Vagina (tissue), 2 donors: ENCODE measurements at regions not wholly inside any gene's neighbourhood (a gene's known extent, or its start where the extent isn't known, plus 50 kb on each side); places are given as distances from the start of the nearest gene placed in this dataset.

ENCODE experiments used
- DNase-seq, 2 donors: peaks; one replicate each; pipeline ENCODE4 v3.0.0-alpha.2; 2017; ENCODE audit errors: extremely low spot score in 2 of 2
- H3K27ac ChIP-seq: fragments of 200-600 bp; sonication (generic); one replicate; pipeline ENCODE4 v1.5.1; 2019
- H3K27me3 ChIP-seq: fragments of 200-600 bp; sonication (generic); one replicate; pipeline ENCODE4 v1.5.1; 2019
- H3K36me3 ChIP-seq, 2 donors: fragments of 200-600 bp; sonication (generic); one replicate each; pipeline ENCODE4 v1.5.1; 2017 to 2019
- H3K4me1 ChIP-seq: fragments of 200-600 bp; sonication (generic); one replicate; pipeline ENCODE4 v1.5.1; 2019
- H3K4me3 ChIP-seq, 2 donors: fragments of 200-600 bp; sonication (generic); 1 replicate in 1 of 2; 2 replicates in 1 of 2; pipeline ENCODE4 v1.5.1; 2016 to 2019
- H3K9me3 ChIP-seq: fragments of 200-600 bp; sonication (generic); one replicate; pipeline ENCODE4 v1.5.1; 2019
- CTCF ChIP-seq, 3 experiments: fragments of 450-650 bp in 2 of 3; fragments of 200-600 bp in 1 of 3; sonication (generic) in 1 of 3; IDR thresholded peaks; one replicate each; pipeline ENCODE4 v1.5.1; 2017 to 2019; ENCODE audit warnings: antibody characterized with exemption in 3 of 3, mild to moderate bottlenecking in 2 of 3, moderate library complexity in 2 of 3
- POLR2A ChIP-seq, 2 donors: fragments of 450-650 bp; IDR thresholded peaks; one replicate each; pipeline ENCODE4 v1.6.1; 2017; ENCODE audit warnings: antibody characterized with exemption in 2 of 2, mild to moderate bottlenecking in 2 of 2, moderate library complexity in 2 of 2
- POLR2AphosphoS5 ChIP-seq, 2 donors: sonication (generic); formaldehyde crosslinking; IDR thresholded peaks; one replicate each; pipeline ENCODE4 v1.9.0; 2017; ENCODE audit warnings: antibody characterized with exemption in 2 of 2, mild to moderate bottlenecking in 2 of 2, low read depth in 1 of 2; ENCODE audit not compliant: insufficient read depth in 1 of 2
- intact Hi-C: fragments of 100-400 bp; cut with DNase I; formaldehyde crosslinking; loops from one replicate; pipeline ENCODE4 v1.15.1; 2023

DNA sequence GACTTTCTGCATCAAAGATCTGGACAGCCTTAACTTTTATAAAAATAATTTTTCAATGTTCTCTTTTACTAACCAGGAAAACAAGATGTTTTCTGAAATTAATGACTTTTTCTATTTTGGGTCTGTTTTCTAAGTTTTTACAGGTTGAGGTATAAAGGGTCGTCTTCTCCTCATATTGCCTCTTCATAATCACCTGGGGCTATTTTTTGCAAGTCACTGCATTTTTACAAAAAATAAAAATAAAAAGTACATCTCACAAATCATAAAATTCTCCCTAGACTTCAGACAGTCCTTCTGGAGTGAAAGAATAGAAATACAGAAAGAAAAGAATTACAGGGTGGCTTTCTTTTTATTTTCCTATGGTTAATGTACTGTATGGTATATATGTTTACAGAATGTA lies 168.5 kb downstream of the PALM2AKAP2 start:
- H3K27ac ChIP-seq = no peak overlapping the region
- H3K4me1 ChIP-seq = no peaks in the 10 kb centered on the region
- DNase-seq = no peak
- H3K27me3 ChIP-seq = no peaks in the 10 kb centered on the region
- H3K36me3 ChIP-seq = no peaks in the 10 kb centered on the region
- no peak overlapping the region for H3K4me3 ChIP-seq
- no peak for TF ChIP-seq POLR2A (IDR thresholded peaks at IDR 0.05)
- TF ChIP-seq POLR2AphosphoS5 (IDR thresholded peaks at IDR 0.05; ENCODE audit: insufficient read depth in 1 of 2, low read depth in 1 of 2) = no peak
- no peak for TF ChIP-seq CTCF (IDR thresholded peaks at IDR 0.05)
- intact Hi-C loops = no loop called here
- no peaks in the 10 kb centered on the region for H3K9me3 ChIP-seq

GRCh38 chr9:109950710-109951443 lies 170.9 kb downstream of the PALM2AKAP2 start:
- Histone ChIP-seq H3K4me1 (no peaks in the 10 kb centered on the region), H3K36me3 (no peaks in the 10 kb centered on the region), H3K9me3 (no peaks in the 10 kb centered on the region), H3K27me3 (no peaks in the 10 kb centered on the region), H3K4me3 (no peak overlapping the region), H3K27ac (no peak overlapping the region)
- peak in 1 of 2 donors; percentile 7 for DNase-seq
- TF ChIP-seq CTCF (IDR thresholded peaks at IDR 0.05) = no peak
- intact Hi-C loops = no loop called here

DNA sequence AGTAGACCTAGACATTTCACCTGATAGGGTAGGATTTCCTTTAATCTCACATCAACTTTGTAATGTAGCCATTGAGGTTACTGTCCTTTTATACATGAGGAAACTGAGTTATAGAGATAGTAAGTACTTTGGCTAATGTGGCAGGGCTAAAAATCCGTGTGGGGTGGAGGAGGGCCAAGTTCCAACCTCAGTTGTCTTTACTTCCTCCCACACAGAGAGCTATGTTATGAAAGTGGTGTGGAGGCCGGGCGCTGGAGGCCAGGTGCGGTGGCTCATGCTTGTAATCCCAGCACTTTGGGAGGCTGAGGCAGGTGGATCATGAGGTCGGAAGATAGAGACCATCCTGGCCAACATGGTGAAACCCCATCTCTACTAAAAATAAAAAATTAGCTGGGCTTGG lies 173.3 kb downstream of the PALM2AKAP2 start:
- TF ChIP-seq CTCF (IDR thresholded peaks at IDR 0.05) = no peak
- H3K4me3 ChIP-seq = no peak overlapping the region
- no peaks in the 10 kb centered on the region for H3K4me1 ChIP-seq
- no peaks in the 10 kb centered on the region for H3K27me3 ChIP-seq
- no peaks in the 10 kb centered on the region for H3K36me3 ChIP-seq
- DNase-seq = no peak
- H3K27ac ChIP-seq = no peak overlapping the region
- H3K9me3 ChIP-seq = no peaks in the 10 kb centered on the region
- intact Hi-C loops = no loop called here

- Histone ChIP-seq H3K4me3 (no peak overlapping the region), H3K36me3 (no peaks in the 10 kb centered on the region), H3K4me1 (no peaks in the 10 kb centered on the region), H3K9me3 (no peaks in the 10 kb centered on the region), H3K27me3 (no peaks in the 10 kb centered on the region), H3K27ac (no peak overlapping the region)
- DNase-seq = peak in 1 of 2 donors; percentile 9
- TF ChIP-seq POLR2AphosphoS5 (IDR thresholded peaks at IDR 0.05; ENCODE audit: insufficient read depth in 1 of 2, low read depth in 1 of 2) (no peak), POLR2A (IDR thresholded peaks at IDR 0.05) (no peak), CTCF (IDR thresholded peaks at IDR 0.05) (no peak)
- intact Hi-C loops = no loop called here
Measured at GRCh38 chr9:109953813-109954497, 174.0 kb downstream of the PALM2AKAP2 start.

- Histone ChIP-seq H3K4me3 (no peak overlapping the region), H3K4me1 (no peaks in the 10 kb centered on the region), H3K36me3 (no peaks in the 10 kb centered on the region), H3K27me3 (no peaks in the 10 kb centered on the region), H3K9me3 (no peaks in the 10 kb centered on the region), H3K27ac (no peak overlapping the region)
- DNase-seq = peak in 1 of 2 donors; percentile 6
- intact Hi-C loops = no loop called here
- TF ChIP-seq POLR2A (IDR thresholded peaks at IDR 0.05) (no peak), CTCF (IDR thresholded peaks at IDR 0.05) (no peak), POLR2AphosphoS5 (IDR thresholded peaks at IDR 0.05; ENCODE audit: insufficient read depth in 1 of 2, low read depth in 1 of 2) (no peak)
Measured at GRCh38 chr9:109956717-109957440, 176.9 kb downstream of the PALM2AKAP2 start.
